Thyroid gland (tissue), 4 donors: ENCODE measurements at regions not wholly inside any gene's neighbourhood (a gene's known extent, or its start where the extent isn't known, plus 50 kb on each side); places are given as distances from the start of the nearest gene placed in this dataset.

Experiments used
- CTCF ChIP-seq, 6 experiments: fragments of 200-600 bp in 3 of 6; fragments of 450-650 bp in 3 of 6; sonication (generic) in 3 of 6; IDR thresholded peaks; one replicate each; pipeline ENCODE4 v1.5.1; 2016 to 2019; ENCODE audit warnings: antibody characterized with exemption in 6 of 6, mild to moderate bottlenecking in 2 of 6, inconsistent platforms in 1 of 6, moderate library complexity in 1 of 6
- POLR2A ChIP-seq, 2 donors: fragments of 450-650 bp; IDR thresholded peaks; one replicate each; pipeline ENCODE4 v1.6.1; 2017; ENCODE audit warnings: antibody characterized with exemption in 2 of 2, mild to moderate bottlenecking in 2 of 2, moderate library complexity in 1 of 2

DNA sequence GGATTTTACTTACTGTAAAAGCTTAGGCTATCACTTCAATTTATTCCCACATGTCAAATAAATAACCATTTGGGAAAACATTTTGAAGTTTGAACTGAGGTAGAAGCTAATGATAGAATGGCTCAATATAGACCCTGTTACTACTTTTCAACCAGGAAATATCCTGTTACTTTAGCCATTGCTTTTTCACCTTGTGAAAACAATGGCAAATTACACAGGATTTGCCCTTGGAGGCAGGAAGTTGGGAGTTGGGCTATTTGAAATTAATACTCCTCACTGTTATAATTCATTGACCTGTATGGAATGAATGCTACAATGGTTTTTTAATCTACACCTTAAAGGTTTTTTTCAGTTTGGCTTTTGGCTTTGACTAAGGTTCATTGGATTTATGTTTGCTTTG lies 98.1 kb upstream of the UBE2E2 start:
- TF ChIP-seq POLR2A (IDR thresholded peaks at IDR 0.05) = no peak
- TF ChIP-seq CTCF (IDR thresholded peaks at IDR 0.05) = no peak
